SIG-M5 treated with dmso at 0.1 percent for 504 hours (cell line): ENCODE measurements at regions not wholly inside any gene's neighbourhood (a gene's known extent, or its start where the extent isn't known, plus 50 kb on each side); places are given as distances from the start of the nearest gene placed in this dataset.

Experiments used
- DNase-seq: peaks from one replicate; lab custom pipeline; 2025; ENCODE audit not compliant: unreplicated experiment; lab: John Stamatoyannopoulos, UW

GRCh38 chr19:27657271-27658051, 1555.5 kb downstream of the UQCRFS1 start:
- DNase-seq = no peak

- DNase-seq = no peak
Measured at GRCh38 chr19:27654266-27654990, 1558.5 kb downstream of the UQCRFS1 start.

- DNase-seq = no peak
Measured at GRCh38 chr19:27652796-27653195, 1560.2 kb downstream of the UQCRFS1 start.

GRCh38 chr19:27652281-27652680, 1560.7 kb downstream of the UQCRFS1 start:
- DNase-seq = no peak

- DNase-seq = no peak
Measured at GRCh38 chr19:27647423-27647822, 1565.5 kb downstream of the UQCRFS1 start.

- DNase-seq = no peak
Measured at GRCh38 chr19:27635401-27635800, 1577.5 kb downstream of the UQCRFS1 start.

GRCh38 chr19:27618006-27618405, 1594.9 kb downstream of the UQCRFS1 start:
- DNase-seq = no peak

GRCh38 chr19:27580906-27581305, 1632.0 kb downstream of the UQCRFS1 start:
- no peak for DNase-seq
